SH-SY5Y (cell line): ENCODE measurements at regions not wholly inside any gene's neighbourhood (a gene's known extent, or its start where the extent isn't known, plus 50 kb on each side); places are given as distances from the start of the nearest gene placed in this dataset.

Experiments
- GATA2 ChIP-seq: IDR thresholded peaks from 2 replicates; pipeline ENCODE4 v1.6.1; 2011; ENCODE audit warnings: mild to moderate bottlenecking, low read depth, low read length
- GATA3 ChIP-seq: IDR thresholded peaks from 2 replicates; pipeline ENCODE4 v1.6.1; 2011; ENCODE audit warnings: low read depth, mild to moderate bottlenecking, low read length, moderate library complexity

DNA sequence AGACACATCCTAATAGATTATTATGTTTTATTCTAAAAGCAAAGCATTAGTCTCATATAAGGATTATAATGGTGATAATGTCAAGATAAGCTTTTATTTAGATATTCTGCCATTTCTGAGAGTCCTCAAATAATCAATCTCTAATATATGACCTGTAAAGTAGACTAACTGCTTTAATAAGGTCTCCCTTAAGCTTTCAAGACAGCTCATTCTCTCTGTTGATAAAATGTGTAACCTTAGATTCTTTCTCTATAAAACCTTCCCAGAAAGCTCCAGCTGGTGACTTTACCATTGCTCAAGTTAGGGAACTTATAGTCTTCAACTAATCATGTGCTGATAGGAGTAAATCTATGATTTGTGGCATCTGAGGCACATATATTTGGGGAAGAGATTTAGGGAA is 457.8 kb downstream of the MEI4 start:
- TF ChIP-seq GATA3 (no peak), GATA2 (no peak)
